Activated CD8-positive, alpha-beta T cell treated with anti-CD3 and anti-CD28 coated beads for 36 hours (primary cell): ENCODE measurements at regions not wholly inside any gene's neighbourhood (a gene's known extent, or its start where the extent isn't known, plus 50 kb on each side); places are given as distances from the start of the nearest gene placed in this dataset.

Source experiments
- ATAC-seq: fragments of 200-7000 bp; cut with Tn5 transposase; one replicate; pipeline ENCODE4 v1.10.0; 2021; ENCODE audit warnings: mild to moderate bottlenecking, moderate library complexity
- CTCF ChIA-PET: fragments of 350-600 bp; sonication (Branson Sonifier 250); formaldehyde crosslinking; loops from one replicate; lab custom pipeline; 2021; ENCODE audit warnings: antibody characterized with exemption; lab: Charles Lee
- POLR2A ChIA-PET: fragments of 350-600 bp; sonication (Branson Sonifier 250); formaldehyde crosslinking; loops from one replicate; lab custom pipeline; 2021; ENCODE audit warnings: antibody characterized with exemption; lab: Charles Lee
- DNase-seq: peaks from one replicate; pipeline ENCODE4 v3.0.0-alpha.2; 2020
- H3K27ac Mint-ChIP-seq: one replicate; pipeline ENCODE4 v1.8.0; 2021; ENCODE audit warnings: mild to moderate bottlenecking, mixed read lengths
- H3K27me3 Mint-ChIP-seq: one replicate; pipeline ENCODE4 v1.8.0; 2021; ENCODE audit warnings: mixed read lengths
- H3K36me3 Mint-ChIP-seq: one replicate; pipeline ENCODE4 v1.8.0; 2021; ENCODE audit warnings: low read depth, mixed read lengths
- H3K4me1 Mint-ChIP-seq: one replicate; pipeline ENCODE4 v1.8.0; 2021; ENCODE audit warnings: low read depth, mixed read lengths
- H3K4me3 Mint-ChIP-seq: one replicate; pipeline ENCODE4 v1.8.0; 2021; ENCODE audit warnings: mild to moderate bottlenecking, moderate library complexity, mixed read lengths
- H3K9me3 Mint-ChIP-seq: one replicate; pipeline ENCODE4 v1.8.0; 2021; ENCODE audit warnings: mixed read lengths
- intact Hi-C: fragments of 100-400 bp; cut with micrococcal nuclease; formaldehyde crosslinking; loops from one replicate; pipeline ENCODE4 v1.10.0; 2022
- TF ChIP-seq, protein P1 (sequence below): fragments of 200-600 bp; IDR thresholded peaks from one replicate; pipeline ENCODE4 v1.8.0; 2022; ENCODE audit warnings: antibody characterized with exemption, mild to moderate bottlenecking

- Mint-ChIP-seq H3K4me1 (peaks cover 2% of the 10 kb centered on the region), H3K27ac (no peak overlapping the region), H3K27me3 (peaks cover 2% of the 10 kb centered on the region), H3K4me3 (no peak overlapping the region), H3K9me3 (peaks cover 5% of the 10 kb centered on the region), H3K36me3 (no peaks in the 10 kb centered on the region)
- POLR2A ChIA-PET: no interaction called here
- CTCF ChIA-PET: interaction anchor here (1.0 kb wide), 1 partner anchor 9 kb away, joined by 3 read pairs; no protein-coding TSS in a partner anchor
- intact Hi-C loops: no loop called here
- TF ChIP-seq, protein P1, sequence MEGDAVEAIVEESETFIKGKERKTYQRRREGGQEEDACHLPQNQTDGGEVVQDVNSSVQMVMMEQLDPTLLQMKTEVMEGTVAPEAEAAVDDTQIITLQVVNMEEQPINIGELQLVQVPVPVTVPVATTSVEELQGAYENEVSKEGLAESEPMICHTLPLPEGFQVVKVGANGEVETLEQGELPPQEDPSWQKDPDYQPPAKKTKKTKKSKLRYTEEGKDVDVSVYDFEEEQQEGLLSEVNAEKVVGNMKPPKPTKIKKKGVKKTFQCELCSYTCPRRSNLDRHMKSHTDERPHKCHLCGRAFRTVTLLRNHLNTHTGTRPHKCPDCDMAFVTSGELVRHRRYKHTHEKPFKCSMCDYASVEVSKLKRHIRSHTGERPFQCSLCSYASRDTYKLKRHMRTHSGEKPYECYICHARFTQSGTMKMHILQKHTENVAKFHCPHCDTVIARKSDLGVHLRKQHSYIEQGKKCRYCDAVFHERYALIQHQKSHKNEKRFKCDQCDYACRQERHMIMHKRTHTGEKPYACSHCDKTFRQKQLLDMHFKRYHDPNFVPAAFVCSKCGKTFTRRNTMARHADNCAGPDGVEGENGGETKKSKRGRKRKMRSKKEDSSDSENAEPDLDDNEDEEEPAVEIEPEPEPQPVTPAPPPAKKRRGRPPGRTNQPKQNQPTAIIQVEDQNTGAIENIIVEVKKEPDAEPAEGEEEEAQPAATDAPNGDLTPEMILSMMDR: no peak
- DNase-seq (no peak), ATAC-seq (no peak)
These were observed 316.2 kb downstream of the VRK1 start for GRCh38 chr14:97113339-97113738.

GRCh38 chr14:97116546-97116945 lies 319.4 kb downstream of the VRK1 start:
- Mint-ChIP-seq H3K9me3 (no peaks in the 10 kb centered on the region), H3K36me3 (no peaks in the 10 kb centered on the region), H3K4me3 (no peak overlapping the region), H3K4me1 (peaks cover 28% of the 10 kb centered on the region), H3K27me3 (peaks cover 2% of the 10 kb centered on the region), H3K27ac (no peak overlapping the region)
- no peak for DNase-seq
- ATAC-seq: no peak
- CTCF ChIA-PET: interaction anchor here (1.1 kb wide), 1 partner anchor 11 kb away, joined by 3 read pairs; no protein-coding TSS in a partner anchor
- TF ChIP-seq, protein P1: no peak
- POLR2A ChIA-PET: no interaction called here
- intact Hi-C loops: no loop called here

- intact Hi-C loops: no loop called here
- CTCF ChIA-PET: no interaction called here
These were observed 320.5 kb downstream of the VRK1 start for GRCh38 chr14:97117693-97118092.

GRCh38 chr14:97120204-97120603 lies 323.0 kb downstream of the VRK1 start:
- TF ChIP-seq, protein P1: no peak
- H3K36me3 Mint-ChIP-seq: no peaks in the 10 kb centered on the region
- DNase-seq (no peak), ATAC-seq (peak; percentile 44)
- no peaks in the 10 kb centered on the region for H3K27me3 Mint-ChIP-seq
- no peak overlapping the region for H3K4me3 Mint-ChIP-seq
- H3K4me1 Mint-ChIP-seq: peaks cover 30% of the 10 kb centered on the region
- intact Hi-C loops: no loop called here
- ChIA-PET CTCF (interaction anchor here (0.8 kb wide), 1 partner anchor 64 kb away, joined by 3 read pairs; no protein-coding TSS in a partner anchor), POLR2A (interaction anchor here (1.1 kb wide), 1 partner anchor 9 kb away, joined by 3 read pairs; no protein-coding TSS in a partner anchor)
- no peaks in the 10 kb centered on the region for H3K9me3 Mint-ChIP-seq
- peak overlapping the region; percentile 91 for H3K27ac Mint-ChIP-seq

More at GRCh38 chr14:97117693-97118092, 320.5 kb downstream of the VRK1 start:
- Mint-ChIP-seq H3K4me1 (peaks cover 30% of the 10 kb centered on the region), H3K27ac (no peak overlapping the region), H3K27me3 (peaks cover 2% of the 10 kb centered on the region), H3K4me3 (no peak overlapping the region), H3K9me3 (no peaks in the 10 kb centered on the region), H3K36me3 (no peaks in the 10 kb centered on the region)
- DNase-seq (no peak), ATAC-seq (no peak)
- TF ChIP-seq, protein P1: no peak
- POLR2A ChIA-PET: no interaction called here

- no peaks in the 10 kb centered on the region for H3K9me3 Mint-ChIP-seq
- CTCF ChIA-PET: interaction anchor here (0.8 kb wide), 1 partner anchor 64 kb away, joined by 3 read pairs; no protein-coding TSS in a partner anchor
- H3K4me3 Mint-ChIP-seq: peak overlapping the region; percentile 28
- TF ChIP-seq, protein P1: no peak
- no peaks in the 10 kb centered on the region for H3K27me3 Mint-ChIP-seq
- POLR2A ChIA-PET: interaction anchor here (1.1 kb wide), 1 partner anchor 9 kb away, joined by 3 read pairs; no protein-coding TSS in a partner anchor
- peak overlapping the region; percentile 91 for H3K27ac Mint-ChIP-seq
- peak; percentile 94 for ATAC-seq
- DNase-seq: peak; percentile 82
- H3K36me3 Mint-ChIP-seq: no peaks in the 10 kb centered on the region
- H3K4me1 Mint-ChIP-seq: peaks cover 30% of the 10 kb centered on the region
- intact Hi-C loops: no loop called here
These were observed 323.4 kb downstream of the VRK1 start for GRCh38 chr14:97120611-97121031.
